KOPT-K1 (cell line): ENCODE measurements at regions not wholly inside any gene's neighbourhood (a gene's known extent, or its start where the extent isn't known, plus 50 kb on each side); places are given as distances from the start of the nearest gene placed in this dataset.

ENCODE experiments used
- H3K27ac ChIP-seq: fragments of 200-600 bp; sonication (generic); 2 replicates; pipeline ENCODE4 v1.5.1; 2016; ENCODE audit warnings: antibody characterized with exemption, mild to moderate bottlenecking, low read depth, low read length; ENCODE audit not compliant: poor library complexity, severe bottlenecking
- H3K36me3 ChIP-seq: fragments of 200-600 bp; sonication (generic); 2 replicates; pipeline ENCODE4 v1.5.1; 2017; ENCODE audit warnings: antibody characterized with exemption, mild to moderate bottlenecking, low read length, moderate library complexity; ENCODE audit not compliant: insufficient read depth
- H3K9me3 ChIP-seq: fragments of 200-600 bp; sonication (generic); 2 replicates; pipeline ENCODE4 v1.5.1; 2017; ENCODE audit warnings: antibody characterized with exemption, low read length, mild to moderate bottlenecking; ENCODE audit not compliant: insufficient read depth, poor library complexity, severe bottlenecking

- no peaks in the 10 kb centered on the region for H3K36me3 ChIP-seq
- no peak overlapping the region for H3K27ac ChIP-seq
- no peaks in the 10 kb centered on the region for H3K9me3 ChIP-seq
Measured at GRCh38 chr5:93274291-93274690, 306.7 kb downstream of the NR2F1-AS1 start.

DNA sequence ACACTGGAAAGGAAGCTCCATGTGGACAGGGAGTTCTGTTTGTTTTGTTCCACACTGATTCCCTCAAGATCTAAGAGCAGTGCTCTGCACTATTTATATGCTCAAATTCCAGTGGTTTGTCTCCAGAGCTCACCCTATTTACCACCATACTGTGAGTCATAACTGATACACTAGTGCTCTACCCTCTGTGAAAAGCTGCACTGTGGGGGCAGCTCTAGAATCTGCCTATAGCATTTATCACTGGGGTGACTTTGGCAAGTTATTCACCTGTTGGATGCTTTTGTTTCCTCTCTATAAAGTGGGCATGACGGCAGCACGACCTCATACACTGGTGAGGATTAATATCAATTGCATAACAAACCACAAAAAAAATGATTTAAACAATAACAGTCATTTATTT is 307.8 kb downstream of the NR2F1-AS1 start:
- Histone ChIP-seq H3K9me3 (no peaks in the 10 kb centered on the region), H3K36me3 (no peaks in the 10 kb centered on the region), H3K27ac (no peak overlapping the region)

DNA sequence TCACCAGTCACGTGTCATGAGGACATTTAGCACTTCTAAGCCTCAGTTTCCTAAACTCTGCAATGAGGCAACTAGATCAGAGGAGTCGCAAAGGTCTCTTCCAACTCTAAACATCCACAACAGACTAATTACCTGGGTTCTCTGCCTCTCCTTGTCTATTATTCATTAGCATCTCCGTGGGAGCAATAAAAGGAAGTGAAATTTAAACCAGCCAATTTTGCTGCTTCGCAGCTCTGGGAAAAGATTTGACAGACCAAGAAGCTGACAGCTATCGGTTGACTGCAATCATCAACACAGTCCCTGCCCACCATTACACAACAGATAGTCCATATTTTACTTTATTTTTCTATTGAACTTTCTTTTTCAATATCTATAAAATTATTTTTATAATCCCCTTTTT is 308.9 kb downstream of the NR2F1-AS1 start:
- no peaks in the 10 kb centered on the region for H3K9me3 ChIP-seq
- no peak overlapping the region for H3K27ac ChIP-seq
- no peaks in the 10 kb centered on the region for H3K36me3 ChIP-seq

DNA sequence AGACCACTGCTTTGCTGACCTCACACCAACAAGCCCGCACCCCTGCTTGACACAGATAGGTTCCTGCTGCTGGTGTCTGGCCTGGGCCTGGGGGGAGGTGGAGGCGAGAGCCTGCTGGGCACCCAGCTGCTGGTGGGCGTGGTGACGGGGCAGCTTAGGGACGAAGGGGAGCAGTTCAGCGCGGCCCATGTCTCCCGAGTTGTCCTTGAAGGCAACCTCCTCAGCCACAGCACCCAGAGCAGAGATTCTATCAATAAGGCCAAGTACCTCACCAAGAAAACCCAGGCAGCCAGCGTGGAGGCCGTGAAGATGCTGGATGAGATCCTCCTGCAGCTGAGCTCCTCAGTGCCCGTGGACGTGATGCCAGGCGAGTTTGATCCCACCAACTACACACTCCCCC is 313.3 kb downstream of the NR2F1-AS1 start:
- Histone ChIP-seq H3K36me3 (no peaks in the 10 kb centered on the region), H3K27ac (no peak overlapping the region), H3K9me3 (no peaks in the 10 kb centered on the region)

GRCh38 chr5:93267276-93267675 is 313.7 kb downstream of the NR2F1-AS1 start:
- H3K36me3 ChIP-seq, result no peaks in the 10 kb centered on the region
- no peaks in the 10 kb centered on the region for H3K9me3 ChIP-seq
- H3K27ac ChIP-seq, result no peak overlapping the region

GRCh38 chr5:93257616-93258015 is 323.4 kb downstream of the NR2F1-AS1 start:
- Histone ChIP-seq H3K36me3 (no peaks in the 10 kb centered on the region), H3K27ac (no peak overlapping the region), H3K9me3 (no peaks in the 10 kb centered on the region)

DNA sequence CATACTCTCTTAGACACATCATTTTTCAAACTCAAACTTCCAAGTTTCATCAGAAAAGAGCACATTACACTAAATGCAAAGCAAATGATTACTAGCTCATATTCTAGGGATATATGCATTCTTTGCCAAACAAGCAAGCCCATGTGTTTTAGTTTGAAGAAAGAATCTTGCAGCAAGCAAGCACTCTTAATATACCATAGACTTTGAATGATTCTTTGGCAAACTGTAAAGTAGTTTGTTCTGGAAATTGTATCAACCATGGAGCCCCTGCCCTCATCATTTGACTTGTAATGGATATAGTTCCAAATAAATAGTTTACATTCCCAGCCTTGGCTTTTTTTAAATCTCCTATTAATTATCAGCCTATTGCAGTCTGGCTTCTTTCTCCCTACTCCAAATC is 325.2 kb downstream of the NR2F1-AS1 start:
- Histone ChIP-seq H3K27ac (no peak overlapping the region), H3K36me3 (no peaks in the 10 kb centered on the region), H3K9me3 (no peaks in the 10 kb centered on the region)

DNA sequence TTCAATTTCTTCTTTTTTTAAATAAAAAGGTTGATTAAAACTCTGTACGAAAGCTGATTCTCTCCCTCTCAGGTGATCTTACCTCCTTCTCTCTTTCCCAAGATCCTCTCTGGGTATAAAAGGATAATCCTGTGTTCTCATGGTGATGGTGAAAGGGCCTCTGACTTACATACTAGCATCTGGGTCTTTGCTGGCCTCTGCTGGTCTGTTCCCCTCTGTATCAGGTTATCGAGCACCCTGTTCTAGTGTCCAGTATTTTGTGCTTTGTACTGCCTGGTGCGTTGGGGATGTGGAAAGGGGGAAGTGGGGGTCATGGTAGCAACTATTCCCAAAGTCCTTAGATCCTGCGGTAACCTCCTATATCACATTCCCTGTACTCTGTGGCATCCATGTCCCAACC is 328.9 kb downstream of the NR2F1-AS1 start:
- Histone ChIP-seq H3K9me3 (no peaks in the 10 kb centered on the region), H3K36me3 (no peaks in the 10 kb centered on the region), H3K27ac (no peak overlapping the region)

DNA sequence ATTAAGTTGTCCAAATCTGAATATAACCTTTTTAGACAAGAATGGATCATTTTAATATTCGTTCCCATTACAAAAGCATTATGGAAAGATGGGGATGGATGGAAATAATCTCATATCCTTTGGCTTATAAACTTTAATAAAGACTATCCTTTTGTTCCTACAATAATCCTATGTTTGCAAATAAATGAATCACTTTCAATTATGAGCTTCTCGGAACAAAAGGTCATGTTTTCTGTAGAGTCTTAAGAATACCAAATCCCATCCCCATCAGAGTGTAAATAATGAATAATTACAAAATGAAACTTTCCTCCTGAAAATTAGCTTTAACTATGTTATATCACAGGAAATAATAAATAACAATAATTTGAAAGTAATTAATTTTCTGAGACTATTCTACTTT is 329.7 kb downstream of the NR2F1-AS1 start:
- Histone ChIP-seq H3K36me3 (no peaks in the 10 kb centered on the region), H3K27ac (no peak overlapping the region), H3K9me3 (no peaks in the 10 kb centered on the region)

- no peaks in the 10 kb centered on the region for H3K36me3 ChIP-seq
- H3K9me3 ChIP-seq, result no peaks in the 10 kb centered on the region
- H3K27ac ChIP-seq, result no peak overlapping the region
Measured at GRCh38 chr5:93250424-93250823, 330.6 kb downstream of the NR2F1-AS1 start.

DNA sequence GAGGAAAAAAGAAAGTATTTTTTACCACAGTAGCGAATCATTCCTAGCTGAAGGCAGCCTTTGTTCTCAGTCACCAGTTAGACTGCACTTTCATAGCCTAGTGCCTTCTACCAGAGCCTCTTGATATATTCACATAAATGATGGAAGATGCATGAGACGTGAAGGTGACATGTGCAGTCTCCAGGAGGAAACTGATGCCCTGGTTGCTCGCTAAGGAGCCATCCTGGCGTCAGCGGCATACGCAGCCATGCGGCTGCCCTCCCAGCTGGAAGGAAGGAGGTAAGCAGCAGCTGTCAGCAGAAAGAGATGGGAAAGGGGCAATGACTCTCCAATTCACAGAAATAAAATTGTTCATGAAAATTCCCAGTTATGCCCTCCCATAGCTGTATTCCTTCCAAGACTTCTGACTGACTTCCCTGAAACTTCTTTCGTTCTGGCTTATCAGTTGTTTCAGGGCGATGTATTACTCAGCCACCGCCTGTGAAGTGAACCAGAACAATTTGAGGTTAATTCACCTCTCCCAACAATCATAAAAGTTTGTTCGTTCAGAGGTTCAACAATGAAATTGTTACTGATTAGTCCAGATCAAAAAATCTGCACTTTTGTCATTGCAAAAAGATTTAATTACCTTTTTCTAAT is 331.2 kb downstream of the NR2F1-AS1 start:
- Histone ChIP-seq H3K36me3 (no peaks in the 10 kb centered on the region), H3K9me3 (no peaks in the 10 kb centered on the region), H3K27ac (no peak overlapping the region)

- Histone ChIP-seq H3K36me3 (no peaks in the 10 kb centered on the region), H3K27ac (no peak overlapping the region), H3K9me3 (no peaks in the 10 kb centered on the region)
Measured at GRCh38 chr5:93247105-93247504, 333.9 kb downstream of the NR2F1-AS1 start.

DNA sequence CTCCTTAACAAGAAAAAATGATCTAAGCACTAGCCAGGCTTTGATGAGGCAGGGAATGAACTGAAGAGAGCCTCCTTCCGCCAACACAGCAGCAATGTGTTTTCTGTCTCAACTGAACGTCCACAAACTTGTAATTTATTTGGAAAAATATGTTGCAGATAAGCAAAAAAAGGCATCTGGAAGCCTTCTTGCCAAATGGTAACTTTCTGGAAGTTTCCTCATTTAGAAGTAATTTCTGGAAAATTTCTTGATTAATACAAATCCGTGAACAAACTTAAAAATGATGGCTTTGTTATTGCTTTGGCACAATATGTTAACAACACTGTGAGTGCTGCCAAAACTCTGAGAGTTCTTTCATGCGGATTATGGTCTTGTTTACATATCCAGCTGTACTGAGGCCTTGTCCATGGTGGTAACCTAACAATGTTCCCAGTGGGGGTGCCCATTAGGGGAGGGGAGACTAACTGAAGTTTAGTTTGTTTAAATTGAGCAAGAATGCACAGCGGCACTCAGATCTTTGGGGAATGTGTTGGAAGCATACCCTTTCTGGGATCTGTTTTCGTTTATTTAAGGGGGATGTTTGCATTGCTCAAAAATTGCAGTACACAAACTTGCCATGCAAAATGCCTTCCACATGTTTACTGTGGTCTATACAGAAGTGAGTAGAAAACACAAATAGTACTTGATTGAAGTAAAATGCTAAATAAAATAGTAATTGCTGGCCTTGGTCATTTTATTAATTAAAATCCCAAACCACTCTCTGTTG is 334.7 kb downstream of the NR2F1-AS1 start:
- H3K36me3 ChIP-seq, result no peaks in the 10 kb centered on the region
- no peaks in the 10 kb centered on the region for H3K9me3 ChIP-seq
- H3K27ac ChIP-seq, result no peak overlapping the region

GRCh38 chr5:93245226-93245625 is 335.8 kb downstream of the NR2F1-AS1 start:
- Histone ChIP-seq H3K27ac (no peak overlapping the region), H3K36me3 (no peaks in the 10 kb centered on the region), H3K9me3 (no peaks in the 10 kb centered on the region)

DNA sequence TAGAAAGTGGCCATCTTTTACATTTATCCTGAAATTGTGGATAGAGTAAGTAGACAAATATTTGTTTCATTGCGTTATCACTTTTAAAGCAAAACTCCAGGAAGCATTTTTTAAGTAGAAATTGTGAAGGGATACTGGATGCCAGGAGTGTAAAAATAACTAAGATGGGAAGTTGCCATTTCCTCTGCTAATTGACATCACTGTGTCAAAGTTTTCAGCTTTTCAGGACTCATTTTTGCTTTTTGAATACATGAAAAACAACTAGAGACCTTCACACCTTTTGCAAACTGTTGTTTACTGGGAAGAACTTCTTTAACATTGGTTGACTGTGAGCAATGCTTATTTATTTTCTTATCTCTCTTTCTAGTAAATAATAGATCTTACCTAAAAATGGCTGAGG is 337.5 kb downstream of the NR2F1-AS1 start:
- Histone ChIP-seq H3K27ac (no peak overlapping the region), H3K36me3 (no peaks in the 10 kb centered on the region), H3K9me3 (no peaks in the 10 kb centered on the region)

DNA sequence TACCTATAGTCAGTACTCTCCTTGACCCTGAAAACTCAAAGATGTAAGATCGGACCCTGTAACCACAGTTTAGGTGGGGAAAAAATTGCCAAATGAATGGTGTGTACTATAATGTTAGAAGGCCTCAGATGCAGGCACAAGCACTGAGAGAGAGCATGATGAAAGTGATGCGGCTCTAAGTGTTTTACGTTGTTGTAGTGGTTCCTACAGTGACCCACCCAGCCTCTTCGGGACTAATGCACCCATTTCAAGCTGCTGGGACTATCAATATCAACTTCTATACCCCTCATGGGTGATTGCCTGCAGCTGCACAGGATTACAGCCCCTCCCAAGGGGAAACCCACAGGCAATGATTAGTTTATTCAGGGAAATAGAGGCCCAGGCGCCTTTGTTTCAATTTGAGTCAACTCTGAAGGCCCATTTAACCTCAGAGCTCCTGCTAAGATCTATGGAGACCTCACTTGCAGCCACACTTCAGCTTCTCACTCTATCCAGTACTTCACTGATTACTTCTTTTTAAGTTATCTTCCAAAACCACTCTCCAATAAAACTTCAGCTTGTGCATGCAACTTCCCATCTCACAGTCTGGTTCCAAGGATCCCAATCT is 340.7 kb downstream of the NR2F1-AS1 start:
- no peaks in the 10 kb centered on the region for H3K36me3 ChIP-seq
- H3K27ac ChIP-seq, result no peak overlapping the region
- H3K9me3 ChIP-seq, result no peaks in the 10 kb centered on the region
